ENCODE measurements at regions not wholly inside any gene's neighbourhood (a gene's known extent, or its start where the extent isn't known, plus 50 kb on each side); places are given as distances from the start of the nearest gene placed in this dataset.

GRCh38 chr1:227424953-227425352, 106.7 kb upstream of the CDC42BPA start (continued):
- no peak for TF ChIP-seq HCFC1 (IDR thresholded peaks at IDR 0.05; ENCODE audit: low read length)
- no peak for TF ChIP-seq PRDM15 (CRISPR knock-in tag; IDR thresholded peaks at IDR 0.05)
- TF ChIP-seq E4F1 (IDR thresholded peaks at IDR 0.05; ENCODE audit: borderline replicate concordance, partially characterized antibody): no peak
- TF ChIP-seq POU2F2 (IDR thresholded peaks at IDR 0.05; ENCODE audit: borderline replicate concordance, low read depth, low read length): no peak
- no peak for TF ChIP-seq MXI1 (IDR thresholded peaks at IDR 0.05; ENCODE audit: low read depth, low read length)
- no peak for TF ChIP-seq SREBF2 (IDR thresholded peaks at IDR 0.05; ENCODE audit: low read length)
- TF ChIP-seq WRNIP1 (IDR thresholded peaks at IDR 0.05; ENCODE audit: borderline replicate concordance, low read depth, low read length): no peak
- no peak for TF ChIP-seq ZBED1 (IDR thresholded peaks at IDR 0.05; ENCODE audit: borderline replicate concordance)
- no peak for TF ChIP-seq STAT1 (conservative IDR thresholded peaks at IDR 0.05)
- no peak for TF ChIP-seq E2F4 (IDR thresholded peaks at IDR 0.05; ENCODE audit: low read depth, low read length)
- TF ChIP-seq SMAD1 (IDR thresholded peaks at IDR 0.05; ENCODE audit: low read depth, partially characterized antibody): no peak

Data from GM12878 (cell line).